GM18909 (cell line): ENCODE measurements at regions not wholly inside any gene's neighbourhood (a gene's known extent, or its start where the extent isn't known, plus 50 kb on each side); places are given as distances from the start of the nearest gene placed in this dataset.

ENCODE experiments used
- ATAC-seq: cut with Tn5 transposase; IDR thresholded peaks from one replicate; pipeline ENCODE4 v1.9.1; 2021; ENCODE audit warnings: mild to moderate bottlenecking; ENCODE audit not compliant: unreplicated experiment, poor library complexity

DNA sequence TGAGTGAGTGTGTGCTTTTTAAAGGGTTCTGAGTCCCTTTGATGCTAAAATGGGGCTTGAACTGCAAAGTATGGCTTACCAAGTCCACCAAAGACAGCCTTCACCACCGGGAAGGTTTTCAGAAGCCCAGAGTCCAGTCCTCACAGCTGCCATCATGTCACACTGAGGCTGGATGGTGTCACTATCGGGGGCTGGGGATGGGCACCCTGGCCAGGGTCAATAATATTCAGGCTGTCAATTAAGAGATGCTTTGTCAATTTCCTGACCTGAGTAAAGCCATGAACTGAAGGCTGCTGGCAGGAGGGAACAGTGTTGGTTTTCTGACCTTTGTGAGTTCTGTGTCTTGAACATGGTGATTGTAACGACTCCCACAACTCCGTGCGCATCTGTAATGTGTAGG lies 373.0 kb upstream of the B3GAT1 start:
- ATAC-seq: no peak

DNA sequence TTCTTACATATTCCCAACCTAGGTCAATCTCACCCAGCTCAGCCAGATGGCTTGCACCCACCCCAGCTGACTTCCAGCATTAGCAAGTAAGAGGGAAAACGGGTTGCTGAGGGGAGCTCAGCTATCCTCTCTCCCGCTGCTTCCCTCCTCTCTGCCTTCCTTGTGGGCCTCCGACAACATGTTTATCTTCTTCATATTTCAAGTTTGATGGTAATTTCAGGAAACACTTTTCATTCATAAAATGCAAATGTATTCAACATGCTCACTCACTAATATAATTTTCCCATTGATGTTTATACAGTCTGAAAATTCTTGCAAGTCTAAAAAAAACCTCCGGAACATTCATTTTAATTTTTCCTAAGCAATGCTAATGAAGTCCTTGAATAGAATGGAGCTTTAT lies 372.5 kb upstream of the B3GAT1 start:
- no peak for ATAC-seq

DNA sequence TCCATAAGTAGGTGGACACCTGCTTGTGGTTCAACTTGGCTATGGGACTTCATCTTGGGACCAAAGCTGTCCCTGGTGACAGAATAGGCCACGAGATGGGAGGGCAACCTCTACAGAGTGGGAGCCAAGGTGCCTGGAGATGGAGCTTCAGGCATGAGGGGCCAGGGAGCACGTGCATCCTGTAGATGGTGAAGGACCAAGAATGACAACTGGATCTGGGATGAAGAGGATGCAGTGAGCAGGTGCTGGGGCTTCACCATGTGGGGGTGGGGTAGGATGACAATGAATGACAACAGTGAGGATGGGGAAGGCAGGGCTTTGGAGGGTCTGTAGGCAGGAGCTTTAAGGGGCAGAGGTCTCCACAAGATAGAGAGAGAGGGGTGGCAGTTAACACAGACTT lies 372.0 kb upstream of the B3GAT1 start:
- ATAC-seq: no peak

DNA sequence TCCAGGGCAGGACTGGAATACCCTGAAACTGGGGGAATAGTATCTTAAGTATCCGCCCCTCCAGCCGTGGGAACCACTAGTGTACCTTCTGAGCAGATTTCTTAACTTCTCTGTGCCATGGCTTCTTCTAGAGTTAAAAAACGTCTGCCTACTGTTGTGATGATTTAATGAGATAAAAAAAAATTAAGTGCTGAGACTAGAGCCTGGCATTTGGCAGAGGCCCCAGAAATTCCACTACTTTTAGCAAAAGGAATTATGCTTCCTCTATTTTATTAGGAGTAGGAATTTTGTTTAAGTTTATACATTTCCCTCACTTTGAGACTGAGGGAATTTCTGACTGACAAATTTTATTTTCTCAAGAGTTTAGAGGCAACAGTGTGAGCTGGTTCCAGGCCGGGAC lies 371.2 kb upstream of the B3GAT1 start:
- ATAC-seq: no peak

DNA sequence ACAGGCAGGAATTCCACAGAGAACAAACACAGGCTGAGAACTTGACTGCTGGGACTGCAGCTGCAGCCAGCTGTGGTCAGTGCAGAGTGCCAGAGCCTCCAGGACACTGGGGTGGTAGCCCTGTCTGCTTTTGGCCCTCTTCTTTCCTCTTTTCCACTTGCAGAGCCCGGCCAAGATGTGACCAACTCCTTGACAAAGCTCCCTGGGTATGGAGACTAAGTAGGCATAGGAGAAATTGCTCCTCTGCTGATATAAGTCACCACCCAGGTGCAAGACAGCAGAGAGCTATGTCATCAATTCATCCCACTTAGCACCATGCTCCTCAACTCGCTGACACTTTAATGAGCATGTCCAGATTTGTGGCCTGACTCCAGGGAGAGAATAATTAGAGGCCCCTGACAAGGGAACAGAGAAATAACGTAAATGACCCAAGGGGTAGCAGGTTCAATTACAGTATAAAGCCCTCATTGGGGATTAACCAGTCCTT lies 369.4 kb upstream of the B3GAT1 start:
- no peak for ATAC-seq

DNA sequence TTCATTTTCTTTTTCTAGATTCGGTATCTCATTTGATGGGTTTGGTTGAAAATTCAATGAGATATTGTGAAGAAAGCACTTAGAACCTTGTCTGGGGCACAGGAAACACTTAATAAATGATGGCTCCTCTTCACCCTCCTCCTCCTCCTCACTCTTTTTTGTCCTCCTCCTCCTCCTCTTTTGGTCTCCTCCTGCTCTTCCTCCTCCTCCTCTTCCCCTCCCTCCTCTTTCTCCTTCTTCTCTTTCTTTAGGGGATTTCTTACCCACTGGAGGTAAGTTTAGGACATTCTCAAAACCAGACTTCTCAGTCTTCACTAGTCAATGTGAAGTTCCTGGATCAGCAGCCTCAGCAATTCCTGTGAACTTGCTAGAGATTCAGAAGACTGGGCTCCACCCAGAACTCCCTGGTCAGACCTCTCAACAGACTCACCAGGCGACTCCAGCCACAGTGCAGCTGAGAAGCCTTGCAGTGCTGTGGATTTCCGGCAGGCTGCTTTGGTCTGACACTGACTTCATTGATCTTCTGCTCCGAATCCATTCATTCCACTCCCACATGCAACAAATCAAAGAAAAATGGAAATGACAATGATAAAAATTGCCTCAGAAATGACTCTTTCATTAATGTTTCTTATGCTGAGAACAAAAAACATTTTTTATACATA lies 368.6 kb upstream of the B3GAT1 start:
- ATAC-seq: no peak

DNA sequence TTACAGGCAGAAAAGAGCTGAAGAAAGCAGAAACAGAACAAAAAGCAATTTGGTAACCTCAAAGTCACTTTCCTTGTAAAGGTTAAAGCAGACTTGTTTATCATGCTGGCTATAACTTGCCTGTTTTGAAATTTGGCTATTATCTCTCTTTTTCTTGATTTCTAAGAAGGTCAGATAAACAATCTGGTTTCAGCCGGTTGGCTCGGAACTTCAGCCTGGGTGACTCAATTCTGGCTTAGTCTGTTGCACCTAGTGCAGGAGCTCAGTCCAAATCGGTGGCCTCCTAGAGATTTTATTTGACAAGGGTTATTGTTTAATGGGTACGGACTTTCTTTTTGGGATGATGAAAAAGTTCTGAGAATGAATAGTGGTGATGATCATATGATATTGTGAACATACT lies 367.1 kb upstream of the B3GAT1 start:
- ATAC-seq: no peak

DNA sequence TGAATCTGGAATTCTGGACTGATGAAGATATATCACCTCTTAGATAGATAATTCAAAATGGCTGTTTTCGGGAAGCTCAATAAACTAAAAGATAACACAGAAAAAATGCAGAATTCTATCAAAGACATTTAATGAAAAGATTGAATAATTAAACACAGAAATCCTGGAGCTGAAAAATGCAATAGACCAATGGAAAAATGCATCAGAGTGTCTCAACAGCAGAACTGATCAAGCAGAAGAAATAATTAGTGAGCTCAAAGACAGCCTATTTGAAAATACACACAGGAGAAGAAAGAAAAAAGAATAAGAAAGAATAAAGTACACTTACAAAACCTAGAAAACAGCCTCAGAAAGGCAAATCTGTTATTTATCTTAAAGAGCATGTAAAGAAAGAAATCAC lies 356.4 kb upstream of the B3GAT1 start:
- ATAC-seq: no peak

DNA sequence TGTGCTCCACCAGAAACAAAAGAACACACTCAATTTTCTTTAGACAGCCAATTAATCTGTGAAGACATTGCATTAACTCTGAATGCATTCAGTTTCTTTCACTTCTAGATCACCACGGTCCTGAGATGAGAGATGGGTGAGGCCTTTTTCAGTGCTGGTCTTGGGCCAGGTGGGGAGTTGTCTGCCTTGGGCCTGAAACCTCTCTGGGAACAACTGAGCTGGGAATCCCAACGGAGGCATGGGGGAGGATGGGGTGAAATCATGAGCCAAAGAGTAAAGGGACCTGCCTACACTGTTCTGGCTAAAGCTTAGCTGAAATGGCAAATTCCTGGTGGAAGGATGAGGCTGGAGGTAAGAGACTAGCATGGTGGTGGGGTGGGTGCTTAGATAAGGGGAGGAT lies 353.5 kb upstream of the B3GAT1 start:
- no peak for ATAC-seq

DNA sequence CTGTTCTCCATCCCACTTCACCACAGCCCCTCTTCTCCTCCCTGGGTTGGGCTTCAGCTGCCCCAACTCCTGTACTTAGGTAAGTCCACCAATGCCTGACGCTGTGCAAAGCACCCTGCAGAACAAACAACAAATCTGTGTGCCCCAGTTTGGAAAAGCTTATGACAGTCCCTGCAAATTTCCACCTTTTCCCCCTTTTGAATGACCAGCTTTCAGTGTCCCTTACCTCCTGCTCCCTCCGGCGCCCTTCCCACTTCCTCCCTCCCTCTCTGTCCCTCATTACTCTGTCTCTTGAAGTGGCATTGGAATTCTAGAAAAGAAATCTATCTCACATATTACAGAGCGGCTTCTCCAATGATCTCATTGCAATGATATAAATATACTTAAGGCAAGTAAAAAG lies 352.9 kb upstream of the B3GAT1 start:
- ATAC-seq: no peak

DNA sequence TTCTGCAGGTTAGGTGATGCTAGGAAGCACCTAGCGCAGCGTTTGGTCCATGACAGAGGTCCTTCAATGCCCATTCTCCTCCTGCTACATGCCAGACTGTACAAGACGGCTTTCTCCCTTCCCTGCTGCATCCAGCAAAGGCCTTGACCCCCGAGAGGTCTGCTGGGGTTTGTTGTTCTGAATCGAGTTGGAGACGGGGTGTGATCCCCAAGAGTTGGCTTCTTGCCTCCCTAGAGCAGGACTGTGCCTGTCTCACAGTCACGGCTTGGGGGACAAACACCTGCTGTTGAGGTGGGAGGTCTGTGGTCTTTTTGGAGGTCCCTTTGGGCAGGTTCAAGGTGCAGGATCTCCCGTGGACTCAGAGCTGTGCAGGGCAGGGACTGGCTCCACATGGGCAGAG lies 352.3 kb upstream of the B3GAT1 start:
- ATAC-seq: no peak

DNA sequence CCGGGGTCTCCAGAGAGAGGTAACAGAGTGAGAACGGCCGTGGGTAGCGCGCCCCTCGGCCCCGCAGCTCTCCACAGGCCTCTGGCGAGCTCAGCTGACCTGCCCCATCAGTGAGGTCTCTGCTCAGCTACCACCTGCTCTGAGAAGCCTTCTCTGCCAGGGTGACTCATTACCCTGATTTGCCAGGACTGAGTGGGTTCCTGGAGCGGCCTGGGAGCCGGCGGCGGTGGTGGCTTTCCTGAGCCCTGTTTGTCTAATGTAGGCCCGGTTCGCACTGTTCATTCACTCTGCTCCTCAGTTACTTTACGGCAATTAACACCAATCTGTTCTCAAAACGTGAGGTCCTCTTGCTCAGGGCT lies 351.0 kb upstream of the B3GAT1 start:
- ATAC-seq: no peak

DNA sequence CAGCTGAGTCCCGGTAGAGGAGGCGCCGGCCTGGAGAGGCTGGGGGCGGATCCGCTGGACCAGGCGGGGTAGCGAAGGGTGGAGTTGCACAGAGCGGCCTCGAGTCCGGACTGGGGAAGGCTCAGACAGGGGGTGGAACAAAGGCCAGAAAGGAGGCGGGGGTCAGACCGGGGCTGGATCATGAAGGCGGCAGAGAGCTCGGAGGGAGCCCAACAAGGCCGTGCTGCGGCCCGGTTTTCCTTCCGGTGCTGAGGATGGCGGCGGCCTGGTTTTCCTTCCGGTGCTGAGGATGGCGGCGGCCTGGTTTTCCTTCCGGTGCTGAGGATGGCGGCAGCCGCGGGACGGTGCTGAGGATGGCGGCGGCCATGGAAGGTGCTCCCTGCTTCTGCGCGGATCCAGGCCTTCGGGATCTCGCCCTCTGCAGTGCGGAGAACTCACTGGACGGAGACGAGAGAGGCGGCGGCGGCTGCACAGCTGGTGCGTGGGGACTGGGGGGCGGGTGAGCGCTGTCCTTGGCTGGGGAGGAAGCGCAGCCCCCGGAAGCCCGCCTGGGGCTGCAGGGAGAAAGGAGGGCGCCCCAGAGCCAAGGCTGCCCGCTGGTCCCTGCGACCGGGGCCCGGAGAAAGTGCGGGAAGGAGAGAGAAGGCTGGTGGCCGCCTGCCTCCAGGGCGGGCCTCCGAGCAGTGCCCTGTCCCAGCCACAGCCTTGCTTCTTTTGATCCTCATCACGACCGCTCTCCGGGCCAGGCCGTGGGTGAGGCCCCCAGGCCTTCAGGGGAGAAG lies 350.4 kb upstream of the B3GAT1 start:
- no peak for ATAC-seq

DNA sequence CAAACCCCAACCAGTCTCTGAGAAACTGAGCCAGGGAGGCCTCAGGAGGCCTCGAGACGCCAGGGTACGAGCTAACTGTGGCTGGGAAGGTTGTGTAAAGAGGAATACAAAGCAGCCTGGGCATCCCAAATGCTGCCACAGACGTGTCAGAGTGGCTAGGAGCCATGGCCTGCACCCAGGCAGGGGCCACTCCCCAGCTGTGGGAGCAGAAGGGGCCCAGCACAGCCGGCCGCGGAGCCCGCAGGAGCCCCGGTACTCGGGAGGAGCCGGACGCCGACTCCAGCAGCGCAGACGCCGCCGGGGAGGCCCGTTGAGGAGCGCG lies 349.8 kb upstream of the B3GAT1 start:
- no peak for ATAC-seq

DNA sequence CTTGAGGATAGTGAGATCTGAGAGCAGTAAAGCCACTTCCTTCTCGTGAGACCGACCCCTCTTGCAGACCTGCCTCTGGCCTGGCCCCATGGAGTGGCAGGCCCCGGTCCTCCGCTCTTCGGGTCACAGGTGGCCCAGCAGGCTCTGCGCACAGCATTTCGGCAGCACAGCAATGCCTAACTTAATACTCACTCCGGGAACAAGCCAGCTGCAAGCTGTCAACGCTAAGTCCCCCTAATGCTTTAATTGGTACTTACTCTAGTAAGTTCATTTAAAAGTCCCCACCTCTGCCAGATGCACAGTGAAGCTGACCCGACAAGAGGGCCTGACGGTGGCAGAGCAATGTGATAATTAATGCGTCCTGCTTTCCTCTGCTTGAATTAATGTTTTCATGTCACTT lies 349.3 kb upstream of the B3GAT1 start:
- ATAC-seq: no peak

DNA sequence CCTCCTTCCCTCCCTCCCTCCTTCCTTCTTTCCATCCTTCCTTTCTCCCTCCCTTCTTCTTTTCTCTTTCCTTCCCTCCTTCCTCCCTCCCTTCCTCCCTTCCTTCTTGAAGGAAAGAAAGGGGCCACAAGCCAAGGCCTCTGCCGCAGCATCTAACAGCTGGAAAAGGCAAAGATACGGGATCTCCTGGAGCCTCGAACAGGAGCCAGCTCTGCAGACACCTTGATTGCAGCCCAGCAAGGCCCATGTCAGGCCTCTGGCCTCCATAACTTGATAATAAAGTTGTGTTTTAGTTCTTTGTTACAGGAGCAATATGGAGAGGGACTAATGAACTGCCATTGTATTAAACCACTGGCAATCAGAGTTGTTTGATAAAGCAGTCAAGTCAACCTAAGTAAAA lies 348.9 kb upstream of the B3GAT1 start:
- no peak for ATAC-seq

DNA sequence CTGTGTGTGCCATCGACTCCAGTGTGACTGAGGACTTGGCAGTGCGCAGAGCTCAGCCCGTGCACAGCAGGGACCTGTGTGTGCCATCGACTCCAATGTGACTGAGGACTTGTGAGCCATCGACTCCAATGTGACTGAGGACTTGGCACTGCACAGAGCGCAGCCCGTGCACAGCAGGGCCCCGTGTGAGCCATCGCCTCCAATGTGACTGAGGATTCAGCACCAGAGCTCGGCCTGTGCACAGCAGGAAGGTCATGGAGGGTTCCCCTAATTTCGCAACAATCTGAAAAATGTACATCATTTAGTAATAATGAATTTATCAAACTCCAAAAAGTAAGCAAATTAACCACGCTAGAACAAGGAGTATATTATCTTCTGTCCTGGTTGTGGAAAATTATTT lies 348.3 kb upstream of the B3GAT1 start:
- no peak for ATAC-seq

DNA sequence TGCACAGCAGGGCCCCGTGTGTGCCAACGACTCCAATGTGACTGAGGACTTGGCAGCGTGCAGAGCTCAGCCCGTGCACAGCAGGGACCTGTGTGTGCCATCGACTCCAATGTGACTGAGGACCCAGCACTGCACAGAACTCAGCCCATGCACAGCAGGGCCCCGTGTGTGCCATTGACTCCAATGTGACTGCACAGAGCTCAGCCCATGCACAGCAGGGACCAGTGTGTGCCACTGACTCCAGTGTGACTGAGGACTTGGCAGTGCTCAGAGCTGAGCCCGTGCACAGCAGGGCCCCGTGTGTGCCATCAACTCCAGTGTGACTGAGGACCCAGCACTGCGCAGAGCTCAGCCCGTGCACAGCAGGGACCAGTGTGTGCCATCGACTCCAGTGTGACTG lies 347.8 kb upstream of the B3GAT1 start:
- no peak for ATAC-seq

DNA sequence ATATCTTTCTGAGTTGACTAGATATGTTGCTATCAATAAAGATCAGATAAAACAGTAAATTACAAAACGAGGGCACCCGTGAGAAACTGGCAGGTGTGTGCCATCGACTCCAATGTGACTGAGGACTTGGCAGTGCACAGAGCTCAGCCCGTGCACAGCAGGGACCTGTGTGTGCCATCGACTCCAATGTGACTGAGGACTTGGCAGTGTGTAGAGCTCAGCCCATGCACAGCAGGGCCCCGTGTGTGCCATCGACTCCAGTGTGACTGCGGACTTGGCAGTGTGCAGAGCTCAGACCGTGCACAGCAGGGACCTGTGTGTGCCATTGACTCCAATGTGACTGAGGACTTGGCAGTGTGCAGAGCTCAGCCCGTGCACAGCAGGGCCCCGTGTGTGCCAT lies 347.2 kb upstream of the B3GAT1 start:
- ATAC-seq: no peak

DNA sequence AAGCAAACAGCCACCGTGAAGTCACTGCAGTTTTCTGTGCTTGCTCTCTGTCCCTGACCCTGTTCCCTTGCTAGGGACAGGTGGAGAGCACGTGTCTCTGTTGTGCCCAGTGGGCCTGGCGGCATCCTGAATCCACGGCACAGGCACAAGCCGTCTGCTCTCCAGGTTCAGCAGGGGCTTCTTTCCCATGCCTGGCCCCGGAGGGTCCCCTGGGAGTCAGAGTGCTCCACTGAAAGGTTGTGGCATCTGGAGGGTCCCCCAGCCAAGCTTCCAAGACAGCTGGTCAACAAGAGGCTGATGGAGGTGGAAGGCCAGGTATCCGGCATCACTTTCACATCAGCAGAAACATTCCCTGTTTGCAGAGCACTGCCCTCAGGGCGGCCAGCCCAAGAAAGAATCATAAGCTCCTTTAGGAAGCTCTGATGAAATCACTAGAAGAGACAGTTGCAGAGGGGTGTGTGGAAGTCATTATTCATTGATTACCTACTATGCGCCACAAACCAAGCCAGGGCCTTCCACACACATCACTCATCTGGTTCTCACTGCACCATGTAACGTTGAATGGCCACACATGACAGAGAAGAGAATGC lies 346.4 kb upstream of the B3GAT1 start:
- no peak for ATAC-seq

DNA sequence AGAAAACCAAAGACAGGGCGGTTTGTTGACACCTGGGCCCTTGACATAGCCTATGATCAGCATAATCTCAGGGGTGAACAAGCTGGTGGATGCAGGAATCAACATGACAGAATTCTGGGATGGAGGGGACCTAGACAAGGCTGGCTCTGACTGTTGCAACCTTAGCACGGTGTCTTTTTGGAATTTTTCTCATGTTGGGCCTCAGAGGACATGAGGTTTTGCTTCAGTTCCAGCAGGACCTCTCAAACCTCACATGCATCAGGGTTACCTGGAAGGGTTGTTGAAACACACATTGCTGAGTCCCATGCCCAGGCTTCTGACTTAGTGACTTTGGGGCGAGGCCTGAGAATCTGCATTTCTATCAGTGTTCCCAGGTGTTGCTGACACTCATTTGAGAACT lies 345.6 kb upstream of the B3GAT1 start:
- ATAC-seq: no peak
